DMS 273 (cell line): ENCODE measurements at regions not wholly inside any gene's neighbourhood (a gene's known extent, or its start where the extent isn't known, plus 50 kb on each side); places are given as distances from the start of the nearest gene placed in this dataset.
A peak's percentile ranks its signal among the peaks of the same experiment; 100 is the strongest.

Experiments used
- DNase-seq: peaks from one replicate; lab custom pipeline; 2025; ENCODE audit not compliant: unreplicated experiment; lab: John Stamatoyannopoulos, UW

DNA sequence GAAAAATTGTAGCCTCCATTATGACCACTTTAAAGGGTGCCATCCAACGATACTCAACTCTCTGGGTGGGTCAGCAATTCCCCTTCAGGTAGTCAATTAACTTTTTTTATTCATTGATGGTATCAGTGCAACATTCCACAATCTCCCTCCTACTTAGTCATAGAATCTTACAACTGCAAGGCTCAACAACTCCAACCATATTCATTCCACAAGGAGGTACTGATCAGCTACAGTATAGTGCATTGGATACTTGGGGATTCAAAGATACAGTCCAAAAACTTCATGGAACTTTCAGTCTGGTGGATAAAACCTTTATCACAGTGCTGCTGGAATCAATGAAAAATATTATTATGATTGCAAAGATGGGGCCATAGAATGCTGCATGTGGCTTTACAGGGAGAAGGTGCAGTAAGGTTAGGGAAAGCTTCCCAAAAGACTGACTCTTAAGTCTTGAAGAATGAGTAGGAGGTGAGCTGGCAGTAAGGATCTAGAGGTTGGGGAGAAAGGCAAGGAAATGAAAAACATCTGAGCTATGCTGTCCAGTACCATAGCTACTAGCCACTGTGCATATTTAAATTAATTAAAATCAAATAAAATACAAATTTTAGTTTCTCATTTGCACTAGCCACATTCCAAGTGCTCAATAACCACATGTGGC, 314.7 kb upstream of the PRDM1 start:
- DNase-seq: no peak

DNA sequence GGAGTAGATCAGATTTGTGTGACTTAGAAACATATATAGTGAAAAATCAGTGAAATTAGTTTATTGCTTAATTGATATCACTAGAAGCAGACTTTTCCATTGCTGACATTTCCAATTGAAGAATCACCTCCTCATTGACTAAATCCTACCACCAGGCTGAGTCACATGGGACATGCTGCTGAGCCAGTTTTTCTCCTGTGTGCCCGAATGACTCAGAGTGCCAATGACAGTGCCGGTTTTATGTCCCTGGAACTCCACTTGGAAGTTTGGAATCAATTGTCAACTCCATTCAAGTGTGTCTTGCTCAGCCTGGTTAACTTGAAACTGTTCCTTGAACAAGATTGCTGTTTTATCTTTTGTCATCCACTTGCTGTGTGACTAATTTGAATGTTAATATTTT, 316.1 kb upstream of the PRDM1 start:
- DNase-seq: no peak

DNA sequence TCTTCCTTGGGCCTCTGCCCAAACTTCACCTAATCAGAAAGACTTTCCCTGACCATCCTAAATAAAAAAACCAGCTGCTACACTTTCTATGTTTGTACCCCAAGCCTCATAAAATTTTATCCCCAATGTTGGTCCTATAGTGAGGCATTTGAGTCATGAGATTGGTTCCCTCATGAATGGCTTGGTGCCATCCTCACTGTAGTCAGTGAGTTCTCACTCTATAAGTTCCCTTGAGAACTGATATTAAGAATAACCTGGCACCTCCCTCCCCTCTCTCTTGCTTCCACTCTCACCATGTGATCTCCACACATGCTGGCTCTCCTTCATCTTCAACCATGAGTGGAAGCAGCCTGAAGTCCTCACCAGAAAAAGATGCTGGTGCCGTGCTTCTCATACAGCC, 316.9 kb upstream of the PRDM1 start:
- DNase-seq: no peak

DNA sequence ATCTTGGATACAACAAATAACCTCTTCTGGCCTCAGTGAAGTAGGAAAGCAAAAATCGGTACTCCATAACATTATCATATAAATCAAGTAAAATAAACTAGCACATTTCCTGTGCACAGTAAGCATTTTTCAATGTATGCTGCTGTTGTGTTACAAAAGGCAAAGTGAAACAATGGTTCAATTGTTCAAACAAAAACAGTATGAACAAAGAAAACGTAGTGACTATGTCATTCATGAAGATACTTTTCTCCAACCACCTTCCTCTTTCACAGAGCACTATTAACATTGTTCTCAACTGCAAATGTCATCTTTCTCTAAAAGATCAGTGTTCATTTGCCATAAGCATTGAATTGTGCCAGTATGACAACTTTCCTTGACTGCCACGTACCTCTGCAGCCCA, 318.6 kb upstream of the PRDM1 start:
- no peak for DNase-seq

DNA sequence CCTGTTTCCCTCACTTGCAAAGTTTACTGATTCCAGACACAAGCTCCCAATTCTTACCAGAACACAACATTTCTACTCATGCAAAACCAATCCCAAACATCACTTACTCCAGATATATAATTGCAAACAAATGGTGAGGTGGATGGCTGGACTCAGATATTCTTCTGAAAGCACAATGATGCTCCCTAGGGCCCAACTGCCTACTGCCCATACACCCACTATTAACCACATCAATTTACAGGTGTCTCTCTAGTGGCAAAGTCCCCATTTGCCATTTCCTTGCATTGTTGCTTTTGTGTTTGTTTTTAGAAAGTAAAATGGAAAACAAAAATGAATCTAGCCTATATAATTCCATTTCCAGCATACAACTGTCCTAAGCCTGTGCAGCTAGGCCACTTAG, 320.9 kb upstream of the PRDM1 start:
- DNase-seq: no peak

DNA sequence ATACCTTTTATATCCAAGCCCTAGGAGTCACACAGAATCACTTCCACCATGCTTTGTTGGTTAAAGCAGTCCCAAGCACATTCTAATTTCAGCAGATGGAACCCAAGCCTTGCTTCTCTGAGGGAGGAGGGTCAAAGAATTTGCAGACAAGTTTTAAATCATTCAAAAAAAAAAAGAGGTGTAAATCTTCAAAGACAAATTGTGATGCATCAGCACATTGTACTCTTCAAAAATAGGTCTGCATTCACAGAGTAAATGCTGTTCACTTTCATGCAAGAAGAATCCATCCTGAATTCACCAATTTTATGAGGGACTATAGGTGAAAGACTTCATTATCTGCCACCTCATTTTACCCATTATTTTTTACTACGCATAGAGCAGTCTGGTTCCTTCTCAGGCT, 321.8 kb upstream of the PRDM1 start:
- no peak for DNase-seq

DNA sequence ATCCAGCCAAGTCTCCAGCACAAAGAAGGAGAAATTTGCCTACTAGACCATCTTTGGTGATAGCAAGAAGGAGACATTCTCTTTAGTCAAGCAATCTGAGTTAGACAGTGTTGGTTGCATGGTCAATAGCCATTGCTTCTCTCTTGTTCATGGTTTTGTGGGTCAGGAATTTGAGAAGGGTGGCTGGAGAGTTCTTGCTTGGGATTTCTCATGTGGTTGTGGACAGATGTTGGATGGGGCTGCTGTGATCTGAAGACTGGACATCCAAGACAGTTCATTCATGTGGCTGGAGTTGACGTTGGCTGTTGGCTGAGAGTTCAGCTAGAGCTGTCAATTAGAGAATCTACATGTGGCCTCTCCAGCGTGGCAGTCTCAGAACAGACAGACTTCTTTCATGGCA, 322.3 kb upstream of the PRDM1 start:
- DNase-seq: no peak

DNA sequence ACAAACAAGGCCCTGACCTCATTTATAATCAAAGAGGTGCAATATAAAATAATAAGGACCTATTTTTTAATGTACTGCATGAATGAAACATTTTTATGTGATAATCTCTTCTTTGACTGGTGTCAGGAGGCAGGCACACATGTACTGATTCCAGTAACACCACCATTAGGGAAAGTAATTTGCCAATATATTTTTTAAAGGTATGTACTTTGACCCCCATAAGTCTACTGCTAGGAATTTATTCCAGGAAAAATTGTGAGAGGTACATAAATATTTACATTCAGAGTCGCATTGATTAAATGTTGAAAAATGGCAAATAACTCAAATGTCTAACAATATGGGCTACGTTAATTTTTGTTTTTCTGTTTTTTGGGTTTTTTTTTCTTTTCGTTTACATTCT, 325.4 kb upstream of the PRDM1 start:
- no peak for DNase-seq

DNA sequence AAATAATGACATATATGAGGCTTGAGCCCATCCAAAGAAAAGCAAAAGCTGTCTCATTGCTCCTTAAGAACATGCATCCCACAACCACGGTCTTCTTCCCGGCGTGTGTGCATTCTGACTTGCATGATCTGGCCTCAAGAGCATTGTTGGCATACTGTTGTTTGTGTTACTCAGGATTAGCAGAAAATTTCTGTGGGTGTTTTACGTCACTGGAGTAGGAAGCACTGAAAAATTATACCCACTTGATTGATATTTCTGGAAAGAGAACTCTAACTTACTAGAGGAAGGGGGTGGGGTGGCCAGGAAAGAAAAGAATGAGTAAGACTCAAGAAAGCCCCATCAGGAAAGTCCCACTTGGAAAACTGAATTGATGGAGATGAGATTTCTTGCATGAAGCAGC, 326.2 kb upstream of the PRDM1 start:
- no peak for DNase-seq

DNA sequence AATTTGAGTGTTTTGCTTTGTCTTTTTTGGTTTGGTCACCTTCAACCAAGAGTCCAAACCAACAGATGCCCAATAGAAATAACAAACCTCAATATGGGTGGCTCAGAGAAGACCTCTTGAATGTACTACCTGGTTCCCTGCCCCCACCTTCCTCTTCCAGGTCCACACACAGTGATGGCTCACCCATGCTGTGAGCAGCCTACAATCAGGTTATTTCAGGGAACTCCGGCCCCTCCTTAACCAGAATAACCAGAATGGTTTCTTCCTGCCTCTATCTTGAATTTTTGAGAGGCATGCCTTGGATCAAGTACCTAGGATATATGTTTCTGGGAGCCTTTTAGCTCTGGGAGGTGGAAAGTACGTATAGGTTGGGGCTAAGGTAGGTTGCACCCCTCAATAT, 327.1 kb upstream of the PRDM1 start:
- no peak for DNase-seq

DNA sequence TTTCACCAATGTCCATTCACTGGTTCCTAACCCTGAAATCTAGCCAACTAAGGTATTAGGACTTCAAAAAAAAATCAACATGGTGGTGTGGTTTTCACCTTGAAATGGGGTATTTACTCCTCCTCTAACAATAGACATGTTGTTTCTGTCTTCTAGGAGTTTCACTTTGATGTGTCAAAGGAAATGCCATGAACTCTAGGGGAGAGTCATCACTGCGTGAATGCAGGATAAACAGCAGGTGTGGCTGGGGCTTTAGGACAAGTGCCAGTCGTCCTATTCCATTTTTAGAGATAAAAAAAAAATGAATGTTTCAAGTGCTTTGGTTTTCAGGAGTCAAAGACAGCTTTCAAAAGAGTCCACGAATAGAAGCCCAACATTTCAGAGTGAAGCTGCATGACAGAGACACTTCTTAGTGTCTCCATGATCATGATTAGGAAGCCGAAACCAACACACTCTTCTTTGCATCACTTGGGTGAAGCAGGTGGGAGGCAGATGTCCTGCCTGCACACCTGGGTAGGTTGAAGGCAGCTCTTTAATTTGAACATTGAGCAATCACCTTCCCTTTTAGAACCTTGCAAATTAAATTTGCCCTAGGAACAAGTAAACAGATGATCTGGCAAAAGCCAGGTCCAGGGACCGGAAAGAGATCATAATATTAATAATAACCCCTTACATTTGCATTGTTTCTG, 328.5 kb upstream of the PRDM1 start:
- no peak for DNase-seq

DNA sequence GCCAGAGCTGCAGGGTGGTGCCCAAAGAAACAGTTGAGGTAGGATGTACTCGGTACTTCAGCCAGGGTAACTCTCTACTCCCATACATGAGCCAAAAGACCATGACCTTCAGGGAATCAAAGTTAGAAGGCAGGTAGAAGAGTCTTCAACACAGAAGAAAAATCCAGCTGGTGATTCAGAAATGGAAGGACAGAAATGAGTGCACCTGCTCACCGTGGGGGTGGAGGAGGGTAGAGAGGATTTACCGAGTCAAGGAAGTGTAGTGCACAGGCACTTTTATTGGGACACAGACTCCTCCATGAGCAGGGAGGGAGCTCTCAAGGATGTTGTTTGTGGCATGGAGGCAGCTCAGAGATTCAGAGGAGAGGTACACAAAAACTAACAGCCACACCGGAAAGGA, 330.3 kb upstream of the PRDM1 start:
- DNase-seq: no peak

DNA sequence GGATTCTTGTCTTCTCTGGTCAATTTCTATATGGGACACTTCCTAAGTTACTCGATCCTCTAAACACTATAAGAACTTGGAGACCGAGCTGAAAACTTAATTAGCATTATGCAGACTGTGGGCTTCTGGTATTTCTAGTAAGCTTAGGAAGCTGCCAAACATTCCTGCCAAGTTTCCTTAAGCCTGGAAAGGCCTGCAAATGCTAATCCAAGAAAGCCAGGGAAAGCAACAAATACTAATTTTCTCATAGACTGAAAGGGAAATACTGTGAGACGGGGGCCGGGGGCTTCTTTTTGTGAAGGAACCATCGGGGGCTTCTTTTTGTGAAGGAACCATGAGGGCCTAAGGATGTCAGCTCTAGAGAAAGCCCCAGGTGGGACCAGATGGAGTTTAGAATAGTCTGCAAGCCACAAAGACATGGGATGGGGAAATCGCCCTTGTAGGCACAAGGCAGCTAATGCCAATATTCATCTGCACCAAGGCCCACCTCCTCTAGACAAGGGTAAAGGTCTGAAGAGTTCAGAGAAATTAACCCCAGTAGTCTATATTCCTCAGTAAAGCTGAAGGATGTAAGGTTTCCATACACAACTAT, 332.4 kb upstream of the PRDM1 start:
- DNase-seq: peak; percentile 27

DNA sequence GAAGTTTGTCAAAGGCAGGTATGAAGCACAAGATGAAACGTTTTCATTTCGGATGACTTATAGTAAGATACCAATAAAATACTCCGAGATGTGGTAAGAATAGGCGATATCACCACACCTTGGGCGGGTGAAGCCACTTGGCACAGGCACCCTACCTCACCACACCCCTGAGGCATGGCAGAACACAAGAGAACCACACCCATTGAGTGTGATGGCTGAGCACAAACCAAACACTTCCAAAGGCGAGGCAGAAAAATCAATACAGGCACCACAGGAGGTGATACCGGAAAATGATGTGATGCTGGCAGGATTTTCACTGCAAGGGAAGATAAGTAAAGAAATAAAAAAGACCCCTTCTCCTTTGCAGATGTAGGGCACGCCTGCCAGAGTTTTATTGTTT, 332.9 kb upstream of the PRDM1 start:
- DNase-seq: no peak

DNA sequence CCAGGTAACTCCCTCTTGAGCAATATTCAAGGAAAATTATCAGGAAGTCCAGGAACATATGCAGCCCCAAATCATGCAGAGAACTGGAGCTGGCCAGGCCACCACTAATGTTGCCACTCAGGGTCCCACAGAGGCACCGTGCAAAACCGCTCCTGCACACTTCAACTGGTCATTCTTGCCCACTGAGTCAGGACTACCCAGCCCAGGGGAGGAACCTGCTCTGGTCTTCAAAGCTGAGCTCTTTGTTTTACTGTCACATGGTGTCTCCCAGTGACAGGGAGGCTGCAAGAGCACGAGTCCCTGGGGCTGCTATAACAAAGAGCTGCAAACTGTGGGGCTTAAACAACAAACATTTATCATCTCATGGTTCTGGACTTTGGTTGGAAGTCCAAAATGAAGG, 336.0 kb upstream of the PRDM1 start:
- DNase-seq: no peak

DNA sequence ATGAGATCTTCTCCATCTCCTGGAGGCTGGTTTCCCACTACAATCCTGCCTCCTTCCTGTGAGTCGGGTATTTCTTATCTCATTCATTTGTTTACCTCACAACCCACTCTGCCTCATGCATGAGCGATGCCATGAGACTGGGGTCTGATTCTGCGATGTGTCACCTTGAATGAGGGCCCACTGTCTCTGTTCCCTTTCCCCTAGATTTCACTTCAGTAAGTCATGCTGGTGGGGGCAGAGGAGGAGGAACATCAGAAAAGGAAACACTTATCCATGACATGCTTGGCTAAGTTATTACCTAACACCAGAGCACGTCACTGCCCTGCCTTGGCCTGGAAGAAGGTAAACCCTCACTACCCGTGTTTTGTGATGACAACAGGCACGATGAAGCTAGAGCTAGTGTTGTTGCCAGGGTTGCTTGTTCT, 337.4 kb upstream of the PRDM1 start:
- no peak for DNase-seq

DNA sequence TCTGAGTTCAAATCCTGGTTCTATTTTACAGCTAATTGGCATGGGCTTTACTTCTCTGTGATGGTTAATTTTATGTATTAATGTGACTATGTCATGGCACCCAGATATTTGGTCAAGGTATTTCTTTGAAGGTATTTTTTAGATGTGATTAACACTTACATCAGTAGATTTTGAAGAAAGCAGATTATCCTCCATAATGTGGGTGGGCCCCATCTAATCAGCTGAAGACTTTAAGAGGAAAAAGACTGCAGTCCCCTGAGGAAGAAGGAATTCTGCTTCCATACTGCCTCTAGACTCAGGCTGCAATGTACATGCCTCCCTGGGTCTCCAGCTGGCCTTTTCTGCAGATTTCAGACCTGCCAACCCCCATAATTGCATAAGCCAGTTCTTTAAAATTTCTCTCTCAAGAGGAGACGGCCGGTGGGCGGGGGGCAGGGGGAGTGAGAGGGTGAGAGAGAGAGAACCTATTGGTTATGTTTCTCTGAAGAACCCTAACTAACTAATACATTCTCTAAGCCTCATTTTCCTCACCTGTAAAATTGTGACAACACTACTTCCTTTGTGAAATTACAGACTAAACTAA, 338.2 kb upstream of the PRDM1 start:
- no peak for DNase-seq

DNA sequence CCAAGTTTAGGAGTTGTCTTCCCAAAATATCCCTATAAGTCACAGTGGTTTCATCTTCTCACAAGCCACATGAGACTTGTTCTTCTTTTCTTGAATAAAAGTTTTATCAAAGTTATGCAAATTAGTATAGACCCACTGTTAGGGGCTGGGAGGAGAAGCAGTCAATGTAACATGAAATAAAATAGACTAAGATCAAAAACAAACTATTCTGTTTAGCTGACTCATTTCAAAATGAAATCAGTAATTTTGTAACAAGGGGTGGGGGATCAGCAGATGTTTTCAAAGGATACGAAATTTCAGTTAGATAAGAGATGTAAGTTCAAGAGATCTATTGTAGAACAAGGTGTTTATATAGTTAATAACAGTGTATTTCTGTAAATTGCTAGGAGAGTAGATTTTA, 339.6 kb upstream of the PRDM1 start:
- DNase-seq: no peak

DNA sequence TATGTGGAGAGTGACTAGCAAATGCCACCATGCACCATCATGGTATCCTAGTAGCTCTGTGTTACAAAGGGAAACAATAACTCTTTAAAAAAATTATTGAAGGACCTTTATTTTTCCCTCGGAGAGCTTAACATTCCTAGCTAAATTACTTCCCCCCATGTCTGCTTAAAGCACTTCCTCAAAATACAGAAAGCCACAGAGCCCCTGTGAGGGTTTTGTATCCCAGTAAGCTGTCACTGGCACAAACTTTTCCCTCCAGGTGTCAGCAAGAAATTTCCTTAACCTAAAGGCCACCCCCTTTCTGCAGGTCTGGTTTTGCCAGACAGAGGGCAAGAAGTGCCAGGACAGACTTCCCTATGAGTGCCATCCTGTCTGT, 340.0 kb upstream of the PRDM1 start:
- no peak for DNase-seq

DNA sequence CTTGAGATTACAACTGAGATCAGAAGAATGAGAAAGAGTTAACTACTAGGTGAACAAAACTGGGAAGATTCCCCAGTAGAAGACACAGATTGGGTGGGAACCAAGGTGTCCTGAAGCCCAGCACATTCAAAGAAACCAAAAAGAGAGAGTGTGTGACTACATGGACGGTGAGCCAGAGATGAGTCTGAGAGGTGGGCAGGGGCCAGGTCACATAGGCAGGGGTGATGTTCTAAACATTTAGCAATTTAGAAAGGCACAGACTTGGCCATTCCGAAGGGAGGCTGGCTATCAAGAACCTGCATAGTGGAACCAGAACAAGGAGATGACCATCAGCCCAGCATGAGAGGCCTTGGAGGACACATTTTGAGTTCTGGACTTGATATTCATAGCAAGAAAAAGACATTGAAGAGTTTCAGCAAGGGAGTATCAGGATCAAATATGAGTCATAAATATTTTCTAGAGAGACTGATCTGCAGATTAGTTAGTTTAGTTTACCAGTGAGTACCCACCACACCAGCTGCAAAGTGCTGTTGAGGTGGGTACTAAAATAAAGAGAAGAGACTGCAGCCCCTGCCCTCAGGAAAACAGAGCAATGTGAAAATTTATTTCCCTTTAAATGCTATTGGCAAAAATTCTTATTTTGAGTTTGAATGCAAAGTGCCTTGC, 340.5 kb upstream of the PRDM1 start:
- DNase-seq: no peak

DNA sequence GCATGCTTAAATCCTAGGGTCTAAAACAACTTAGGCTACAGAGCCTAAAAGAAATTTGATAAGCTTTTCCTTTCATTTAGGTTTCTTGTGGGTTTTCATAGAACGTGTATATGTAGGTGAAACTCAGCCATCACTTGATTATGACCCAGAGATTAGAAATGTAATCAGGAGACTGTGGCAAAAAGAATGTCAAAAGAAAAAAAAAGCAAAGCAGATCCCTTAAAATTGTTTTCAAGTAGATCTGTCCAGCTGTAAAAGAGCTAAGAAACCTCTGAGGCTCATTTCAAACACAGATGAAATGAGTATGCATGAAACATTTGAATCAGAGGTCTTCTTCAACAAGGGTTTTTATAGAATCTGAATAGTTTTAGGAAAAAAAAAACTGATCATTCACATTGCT, 341.3 kb upstream of the PRDM1 start:
- DNase-seq: no peak
